ENCODE measurements at regions not wholly inside any gene's neighbourhood (a gene's known extent, or its start where the extent isn't known, plus 50 kb on each side); places are given as distances from the start of the nearest gene placed in this dataset.

GRCh38 chr4:124884316-124884715, 171.8 kb upstream of the ANKRD50 start:
- TF ChIP-seq POLR2AphosphoS5 (IDR thresholded peaks at IDR 0.05; ENCODE audit: low read length) (no peak), RAD51 (IDR thresholded peaks at IDR 0.05) (no peak), TAF1 (IDR thresholded peaks at IDR 0.05; ENCODE audit: borderline replicate concordance, low read depth, low read length) (no peak), SUZ12 (IDR thresholded peaks at IDR 0.05; ENCODE audit: unreplicated experiment) (no peak), RUNX3 (IDR thresholded peaks at IDR 0.05; ENCODE audit: low read length) (no peak)

Measured in GM12878 (cell line).